GM12874 (cell line): ENCODE measurements at regions not wholly inside any gene's neighbourhood (a gene's known extent, or its start where the extent isn't known, plus 50 kb on each side); places are given as distances from the start of the nearest gene placed in this dataset.

Experiments used
- TF ChIP-seq, protein P1 (sequence below): IDR thresholded peaks from 2 replicates; pipeline ENCODE4 v1.5.1; 2011; ENCODE audit warnings: low read depth, mild to moderate bottlenecking, control low read depth, low read length, moderate library complexity; ENCODE audit not compliant: insufficient read depth

DNA sequence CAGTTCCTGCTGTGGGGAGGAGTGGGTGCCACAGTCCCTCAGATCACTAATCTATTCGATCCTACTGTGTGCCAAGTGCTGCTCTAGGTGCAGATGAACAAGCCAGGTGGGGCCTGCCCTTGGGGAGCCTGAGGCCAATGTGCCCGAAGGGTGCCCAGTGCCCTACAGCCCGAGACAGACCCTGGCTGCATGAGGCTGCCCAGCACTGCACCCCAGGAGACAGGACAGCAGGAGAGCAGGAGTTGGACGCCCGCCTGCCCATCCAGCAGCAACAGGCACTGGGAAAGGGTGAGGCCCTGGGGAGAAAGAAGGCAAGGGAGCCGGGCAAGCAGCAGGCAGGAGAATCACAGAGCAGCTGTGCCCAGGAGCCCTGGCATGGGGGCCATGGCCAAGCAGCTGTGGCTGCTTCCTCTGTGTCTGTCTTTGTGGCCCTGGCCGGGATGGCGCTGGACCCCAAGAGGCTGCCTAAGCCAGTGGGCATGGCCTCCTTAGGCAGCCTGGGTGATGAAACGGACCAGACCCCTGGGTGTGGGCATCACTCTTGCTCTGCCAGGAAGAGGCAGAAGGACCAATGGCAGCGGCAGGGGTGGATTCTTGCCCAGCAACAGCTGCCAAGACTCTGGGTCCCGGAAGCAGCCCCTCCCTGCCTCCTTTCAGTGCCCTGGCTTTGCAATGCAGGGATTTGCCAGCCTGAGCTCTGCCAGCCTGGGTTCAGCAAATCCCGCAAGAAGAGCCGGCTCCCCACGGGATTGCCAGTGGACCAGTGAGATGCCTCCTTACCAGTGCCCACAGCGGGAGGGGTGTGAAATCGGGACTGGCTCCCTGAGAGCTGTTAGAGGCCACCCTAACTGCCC, 179.6 kb upstream of the TNRC6C start:
- TF ChIP-seq, protein P1, sequence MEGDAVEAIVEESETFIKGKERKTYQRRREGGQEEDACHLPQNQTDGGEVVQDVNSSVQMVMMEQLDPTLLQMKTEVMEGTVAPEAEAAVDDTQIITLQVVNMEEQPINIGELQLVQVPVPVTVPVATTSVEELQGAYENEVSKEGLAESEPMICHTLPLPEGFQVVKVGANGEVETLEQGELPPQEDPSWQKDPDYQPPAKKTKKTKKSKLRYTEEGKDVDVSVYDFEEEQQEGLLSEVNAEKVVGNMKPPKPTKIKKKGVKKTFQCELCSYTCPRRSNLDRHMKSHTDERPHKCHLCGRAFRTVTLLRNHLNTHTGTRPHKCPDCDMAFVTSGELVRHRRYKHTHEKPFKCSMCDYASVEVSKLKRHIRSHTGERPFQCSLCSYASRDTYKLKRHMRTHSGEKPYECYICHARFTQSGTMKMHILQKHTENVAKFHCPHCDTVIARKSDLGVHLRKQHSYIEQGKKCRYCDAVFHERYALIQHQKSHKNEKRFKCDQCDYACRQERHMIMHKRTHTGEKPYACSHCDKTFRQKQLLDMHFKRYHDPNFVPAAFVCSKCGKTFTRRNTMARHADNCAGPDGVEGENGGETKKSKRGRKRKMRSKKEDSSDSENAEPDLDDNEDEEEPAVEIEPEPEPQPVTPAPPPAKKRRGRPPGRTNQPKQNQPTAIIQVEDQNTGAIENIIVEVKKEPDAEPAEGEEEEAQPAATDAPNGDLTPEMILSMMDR, result no peak

DNA sequence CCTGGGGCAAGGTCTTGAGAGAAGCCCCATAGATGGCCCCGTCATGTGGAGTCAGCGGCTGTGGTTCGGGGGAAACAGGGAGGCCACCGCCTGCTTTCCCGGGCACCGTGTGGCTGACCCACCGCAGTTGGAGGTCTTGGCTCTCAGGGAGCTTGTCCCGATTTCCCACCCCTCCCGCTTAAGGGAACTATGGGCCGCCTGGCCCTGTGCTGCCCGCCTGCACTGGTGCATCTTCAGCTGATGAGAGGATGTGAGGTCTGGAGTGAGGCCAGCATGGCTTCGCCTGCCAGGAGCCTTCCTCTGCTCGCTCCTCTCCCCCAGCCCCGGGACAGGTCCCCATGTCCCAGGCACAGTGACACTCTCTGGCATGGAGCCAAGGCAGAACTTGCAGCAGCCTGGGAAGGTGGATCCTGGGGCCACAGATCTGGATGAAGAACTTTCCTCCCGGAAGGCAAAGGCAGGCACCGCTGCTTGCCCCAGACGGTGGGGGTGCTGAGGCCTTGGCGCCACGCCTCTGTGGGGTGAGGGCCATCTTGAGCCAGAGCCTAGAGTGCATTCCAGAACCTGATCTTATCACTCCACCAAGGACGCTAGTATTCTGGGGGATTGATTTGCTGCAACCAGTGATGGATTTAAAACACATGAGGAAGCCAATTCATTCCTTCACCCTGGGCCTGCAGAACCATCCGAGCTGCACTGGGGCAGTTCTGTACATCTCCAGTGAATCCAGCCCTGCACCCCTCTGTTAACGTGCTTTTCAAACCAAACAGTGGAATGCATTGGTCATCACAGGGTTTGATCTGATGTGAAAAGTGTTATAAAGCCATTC, 178.6 kb upstream of the TNRC6C start:
- TF ChIP-seq, protein P1, result no peak

DNA sequence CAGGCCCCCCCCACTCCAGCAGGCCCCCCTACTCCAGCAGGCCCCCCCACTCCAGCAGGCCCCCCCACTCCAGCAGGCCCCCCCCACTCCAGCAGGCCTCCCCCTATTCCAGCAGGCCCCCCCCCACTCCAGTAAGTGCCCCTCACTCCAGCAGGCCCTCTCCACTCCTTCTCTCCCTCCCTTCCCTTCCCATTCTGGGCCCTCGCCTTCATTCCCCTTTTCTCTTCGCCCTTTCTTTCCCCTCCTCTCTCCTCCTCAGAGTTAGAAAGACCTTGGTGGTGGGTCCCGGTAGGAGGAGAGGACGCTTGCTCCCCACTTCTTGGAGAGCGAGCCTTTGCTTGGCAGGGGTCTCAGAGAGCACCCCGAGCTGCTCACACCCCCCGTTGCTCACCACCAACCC, 177.0 kb upstream of the TNRC6C start:
- TF ChIP-seq, protein P1, result no peak

DNA sequence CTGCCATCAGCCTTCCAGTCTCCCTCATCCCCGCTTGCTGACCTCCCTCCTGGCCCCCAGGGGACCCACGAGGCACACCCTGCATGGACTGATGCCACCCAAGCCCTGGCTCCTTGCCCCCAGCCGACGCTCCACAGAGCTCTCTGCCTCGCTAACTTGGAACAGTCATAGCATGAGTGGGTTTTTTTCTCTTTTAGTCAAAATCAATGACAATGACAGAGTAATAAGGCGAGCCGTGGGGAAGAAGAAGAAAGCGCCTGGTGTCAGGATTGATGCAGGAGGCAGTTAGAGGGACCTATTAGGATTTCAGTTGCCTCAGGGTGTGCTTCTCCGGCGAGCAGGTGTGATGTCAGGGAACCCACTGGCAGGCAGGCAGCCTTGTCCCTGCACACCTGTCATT, 176.3 kb upstream of the TNRC6C start:
- TF ChIP-seq, protein P1, result no peak

DNA sequence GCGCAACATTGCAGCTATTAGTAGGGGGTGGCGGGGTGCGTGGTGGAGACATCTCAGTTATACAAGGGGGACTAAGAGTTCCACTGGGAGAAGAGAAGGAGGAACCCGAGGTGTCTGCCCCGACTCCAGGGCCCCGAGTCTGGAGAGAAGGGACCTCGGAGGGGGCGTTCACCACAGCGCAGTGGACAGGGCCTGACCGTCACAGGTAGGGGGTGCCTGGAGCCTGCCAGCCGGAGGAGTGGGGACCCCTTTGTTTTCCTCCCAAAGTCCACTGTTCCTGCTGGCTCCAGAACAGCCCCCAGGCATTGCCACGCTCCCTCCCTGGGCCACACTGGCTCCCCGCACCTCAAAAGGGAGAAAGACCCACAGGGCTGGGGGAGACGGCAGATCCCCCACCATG, 175.9 kb upstream of the TNRC6C start:
- TF ChIP-seq, protein P1, result no peak

DNA sequence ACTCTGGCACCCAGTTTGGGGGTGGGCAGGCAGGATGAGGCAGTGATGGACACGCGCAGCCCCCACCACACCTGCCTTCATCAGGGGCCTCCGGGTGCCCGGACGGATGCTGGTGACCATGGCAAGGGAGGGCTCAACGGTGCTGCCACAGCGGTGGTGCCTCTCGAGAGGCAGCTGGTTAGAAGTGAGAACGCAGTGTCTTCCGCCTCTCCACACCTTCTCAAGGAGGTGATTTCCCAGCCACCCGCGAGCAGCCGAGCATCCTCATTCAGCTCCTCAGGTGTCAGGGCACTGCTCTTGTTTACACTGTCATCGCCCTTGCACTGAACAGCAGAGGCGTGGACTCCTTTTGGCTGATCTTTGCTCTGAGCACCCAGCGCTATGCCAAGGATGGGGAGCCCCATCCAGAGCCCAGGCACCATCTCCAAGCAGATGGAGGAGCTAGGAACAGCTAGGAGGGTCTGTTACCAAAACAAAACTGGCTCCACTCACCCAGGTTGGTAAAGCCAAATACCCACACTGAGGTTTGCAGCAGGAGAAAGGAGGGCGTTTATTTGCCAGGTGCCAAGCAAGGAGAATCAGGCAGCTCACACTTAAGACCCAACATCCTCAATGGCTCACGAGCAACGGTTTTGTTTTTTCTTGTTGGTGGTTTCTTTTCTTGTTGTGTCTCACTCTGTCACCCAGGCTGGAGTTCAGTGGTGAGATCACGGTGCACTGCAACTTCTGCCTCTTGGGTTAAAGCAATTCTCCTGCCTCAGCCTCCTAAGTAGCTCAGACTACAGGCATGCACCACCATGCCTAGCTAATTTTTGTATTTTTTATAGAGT, 174.3 kb upstream of the TNRC6C start:
- TF ChIP-seq, protein P1, result no peak
